H1 (cell line): ENCODE measurements at regions not wholly inside any gene's neighbourhood (a gene's known extent, or its start where the extent isn't known, plus 50 kb on each side); places are given as distances from the start of the nearest gene placed in this dataset.

Experiments
- CTCF ChIA-PET: fragments of 300-600 bp; sonication (Branson Sonifier 250); formaldehyde crosslinking; loops from one replicate; lab custom pipeline; 2021; ENCODE audit not compliant: partially characterized antibody; lab: Charles Lee
- POLR2A ChIA-PET: fragments of 300-600 bp; sonication (Branson Sonifier 250); formaldehyde crosslinking; loops from one replicate; lab custom pipeline; 2021; ENCODE audit warnings: inconsistent platforms; ENCODE audit not compliant: partially characterized antibody; lab: Charles Lee
- DNase-seq, 2 experiments: peaks; one replicate each; pipeline versions ENCODE4 v3.0.0 to v3.0.0-alpha.2; 2010 to 2022; ENCODE audit warnings: low spot score in 2 of 2, low read depth in 1 of 2, mixed read lengths in 1 of 2
- FAIRE-seq: peaks from 2 replicates; lab custom pipeline; 2011; peaks lifted over from hg19 to GRCh38; lab: Jason Lieb, UNC
- H2AFZ ChIP-seq: 2 replicates; pipeline ENCODE4 v1.8.1; 2012; ENCODE audit warnings: low read length, inconsistent platforms
- H2AK5ac ChIP-seq: 2 replicates; pipeline ENCODE4 v1.6.1; 2013; ENCODE audit warnings: low read depth, low read length
- H2BK120ac ChIP-seq: replicated peaks from 2 replicates; pipeline ENCODE3; 2013; ENCODE audit warnings: low read depth, low read length, inconsistent platforms
- H2BK12ac ChIP-seq: 2 replicates; pipeline ENCODE4 v1.6.1; 2013; ENCODE audit warnings: low read depth, low read length
- H2BK15ac ChIP-seq: 2 replicates; pipeline ENCODE4 v1.6.1; 2013; ENCODE audit warnings: low read length
- H2BK20ac ChIP-seq: 2 replicates; pipeline ENCODE4 v1.6.1; 2013; ENCODE audit warnings: low read length
- H2BK5ac ChIP-seq: 2 replicates; pipeline ENCODE4 v1.6.1; 2013; ENCODE audit warnings: low read depth, low read length
- H3K14ac ChIP-seq: 2 replicates; pipeline ENCODE4 v1.6.1; 2013; ENCODE audit warnings: inconsistent platforms; ENCODE audit not compliant: insufficient read length
- H3K18ac ChIP-seq: 2 replicates; pipeline ENCODE4 v1.6.1; 2013; ENCODE audit warnings: low read length; ENCODE audit errors: extremely low read depth
- H3K23ac ChIP-seq: 2 replicates; pipeline ENCODE4 v1.6.1; 2013; ENCODE audit warnings: inconsistent platforms; ENCODE audit not compliant: insufficient read length
- H3K23me2 ChIP-seq: 2 replicates; pipeline ENCODE4 v1.6.1; 2013; ENCODE audit warnings: low read depth, low read length
- H3K27ac ChIP-seq: 2 replicates; pipeline ENCODE4 v1.6.1; 2011; ENCODE audit warnings: low read depth, low read length, inconsistent platforms
- H3K27me3 ChIP-seq, 4 experiments: replicated peaks in 1 of 4; 1 replicate in 1 of 4; 2 replicates in 3 of 4; pipeline versions ENCODE4 v1.6.1 to v1.8.1; 2011 to 2013; ENCODE audit warnings: low read length in 3 of 4, mild to moderate bottlenecking in 3 of 4, inconsistent platforms in 2 of 4, mixed read lengths in 2 of 4, moderate library complexity in 1 of 4; ENCODE audit not compliant: control insufficient read depth in 3 of 4, insufficient read depth in 3 of 4; ENCODE audit errors: extremely low read depth in 1 of 4
- H3K36me3 ChIP-seq, 4 experiments: 2 replicates each; pipeline versions ENCODE4 v1.6.1 to v1.8.1; 2011 to 2013; ENCODE audit warnings: mild to moderate bottlenecking in 4 of 4, low read length in 3 of 4, moderate library complexity in 2 of 4, control low read depth in 1 of 4, inconsistent platforms in 1 of 4; ENCODE audit not compliant: insufficient read depth in 4 of 4, control insufficient read depth in 2 of 4
- H3K4ac ChIP-seq: replicated peaks from 2 replicates; pipeline ENCODE3; 2013; ENCODE audit warnings: low read length, low read depth, mixed read lengths, inconsistent platforms; ENCODE audit not compliant: insufficient read length
- H3K4me1 ChIP-seq, 4 experiments: replicated peaks in 1 of 4; 1 replicate in 1 of 4; 2 replicates in 3 of 4; pipeline versions ENCODE4 v1.6.1 to v1.8.1; 2011 to 2013; ENCODE audit warnings: low read length in 3 of 4, inconsistent platforms in 2 of 4, mixed read lengths in 1 of 4; ENCODE audit not compliant: insufficient read depth in 4 of 4, control insufficient read depth in 3 of 4
- H3K4me2 ChIP-seq, 2 experiments: 2 replicates each; pipeline versions ENCODE4 v1.6.1 to v1.8.1; 2011 to 2013; ENCODE audit warnings: low read depth in 2 of 2, low read length in 2 of 2, control low read depth in 1 of 2, inconsistent platforms in 1 of 2, mild to moderate bottlenecking in 1 of 2; ENCODE audit not compliant: insufficient read depth in 1 of 2
- H3K4me3 ChIP-seq, 4 experiments: fragments of 200-600, 300-600 bp in 1 of 4; sonication (generic), shearing (Covaris generic), sonication (Bioruptor Twin) in 1 of 4; 2 replicates each; pipeline versions ENCODE4 v1.5.1 to v1.8.1; 2011 to 2016; ENCODE audit warnings: low read length in 4 of 4, low read depth in 3 of 4, control low read depth in 2 of 4, inconsistent platforms in 2 of 4, mild to moderate bottlenecking in 2 of 4, mixed read lengths in 1 of 4, moderate library complexity in 1 of 4; ENCODE audit not compliant: insufficient read depth in 2 of 4; ENCODE audit errors: extremely low read depth in 1 of 4
- H3K56ac ChIP-seq: replicated peaks from 2 replicates; pipeline ENCODE3; 2013; ENCODE audit warnings: low read depth, mild to moderate bottlenecking, mixed read lengths, low read length, inconsistent platforms; ENCODE audit not compliant: insufficient read length
- H3K79me1 ChIP-seq: 2 replicates; pipeline ENCODE4 v1.6.1; 2013; ENCODE audit warnings: low read depth, low read length, control low read depth
- H3K79me2 ChIP-seq, 2 experiments: 2 replicates each; pipeline versions ENCODE4 v1.6.1 to v1.8.1; 2012 to 2013; ENCODE audit warnings: low read length in 2 of 2, mild to moderate bottlenecking in 2 of 2, inconsistent platforms in 1 of 2; ENCODE audit not compliant: insufficient read depth in 2 of 2, control insufficient read depth in 1 of 2
- H3K9ac ChIP-seq, 4 experiments: replicated peaks in 1 of 4; 1 replicate in 1 of 4; 2 replicates in 3 of 4; pipeline versions ENCODE4 v1.6.1 to v1.8.1; 2011 to 2013; ENCODE audit warnings: low read depth in 3 of 4, low read length in 3 of 4, control low read depth in 2 of 4, mild to moderate bottlenecking in 2 of 4, moderate library complexity in 2 of 4, inconsistent platforms in 1 of 4; ENCODE audit errors: extremely low read depth in 1 of 4
- H3K9me3 ChIP-seq, 2 experiments: 2 replicates each; pipeline versions ENCODE4 v1.6.1 to v1.8.1; 2012 to 2013; ENCODE audit warnings: mild to moderate bottlenecking in 2 of 2, moderate library complexity in 2 of 2, control low read depth in 1 of 2, inconsistent platforms in 1 of 2, low read depth in 1 of 2, low read length in 1 of 2, mixed read lengths in 1 of 2; ENCODE audit not compliant: insufficient read depth in 2 of 2
- H4K20me1 ChIP-seq, 2 experiments: replicated peaks in 1 of 2; 2 replicates each; pipeline versions ENCODE3 to v1.8.1; 2011 to 2013; ENCODE audit warnings: inconsistent platforms in 2 of 2, low read length in 2 of 2, mild to moderate bottlenecking in 1 of 2; ENCODE audit not compliant: insufficient read depth in 2 of 2, control insufficient read depth in 1 of 2
- H4K5ac ChIP-seq: 2 replicates; pipeline ENCODE4 v1.6.1; 2013; ENCODE audit warnings: low read length, low read depth, mixed read lengths, inconsistent platforms; ENCODE audit not compliant: insufficient read length
- H4K8ac ChIP-seq: 2 replicates; pipeline ENCODE4 v1.8.0; 2013; ENCODE audit warnings: mild to moderate bottlenecking, moderate library complexity, low read length, inconsistent platforms; ENCODE audit not compliant: insufficient read depth; ENCODE audit errors: extremely low read depth
- H4K91ac ChIP-seq: replicated peaks from 2 replicates; pipeline ENCODE3; 2013; ENCODE audit warnings: low read length, mixed read lengths, inconsistent platforms; ENCODE audit not compliant: insufficient read length
- CBX5 ChIP-seq: fragments of 300-800, 300-1000 bp; sonication (generic); IDR thresholded peaks from 2 replicates; pipeline ENCODE4 v1.7.1; 2016; ENCODE audit warnings: antibody characterized with exemption, low read length, low read depth
- CHD2 ChIP-seq: IDR thresholded peaks from 2 replicates; pipeline ENCODE4 v1.6.1; 2012; ENCODE audit warnings: low read length, improper control_type of control experiment
- KDM4A ChIP-seq: IDR thresholded peaks from one replicate; pipeline ENCODE4 v1.7.1; 2012; ENCODE audit warnings: low read depth, mild to moderate bottlenecking, moderate library complexity, low read length, inconsistent platforms; ENCODE audit not compliant: severe bottlenecking
- SIRT6 ChIP-seq: IDR thresholded peaks from one replicate; pipeline ENCODE4 v1.7.1; 2012; ENCODE audit warnings: low read length, inconsistent platforms
- TBP ChIP-seq: IDR thresholded peaks from 2 replicates; pipeline ENCODE4 v1.6.1; 2011; ENCODE audit warnings: low read depth, low read length, improper control_type of control experiment
- USF2 ChIP-seq: IDR thresholded peaks from 2 replicates; pipeline ENCODE4 v1.6.1; 2011; ENCODE audit warnings: low read length, improper control_type of control experiment
- WGBS, 2 experiments: shearing (Covaris generic) in 1 of 2; methylation state at CpG; one replicate each; pipeline versions ENCODE4 v1.1.6 to v1.1.7; 2013 to 2015; ENCODE audit warnings: low lambda C conversion rate in 2 of 2, mixed read lengths in 2 of 2, inconsistent platforms in 1 of 2, low coverage in 1 of 2, missing lambda C conversion rate in 1 of 2; ENCODE audit not compliant: insufficient replicate concordance in 2 of 2, insufficient coverage in 1 of 2, insufficient read length in 1 of 2; ENCODE audit errors: extremely low coverage in 1 of 2, missing lambda C conversion rate in 1 of 2; 5-methylcytosine and 5-hydroxymethylcytosine counted together

DNA sequence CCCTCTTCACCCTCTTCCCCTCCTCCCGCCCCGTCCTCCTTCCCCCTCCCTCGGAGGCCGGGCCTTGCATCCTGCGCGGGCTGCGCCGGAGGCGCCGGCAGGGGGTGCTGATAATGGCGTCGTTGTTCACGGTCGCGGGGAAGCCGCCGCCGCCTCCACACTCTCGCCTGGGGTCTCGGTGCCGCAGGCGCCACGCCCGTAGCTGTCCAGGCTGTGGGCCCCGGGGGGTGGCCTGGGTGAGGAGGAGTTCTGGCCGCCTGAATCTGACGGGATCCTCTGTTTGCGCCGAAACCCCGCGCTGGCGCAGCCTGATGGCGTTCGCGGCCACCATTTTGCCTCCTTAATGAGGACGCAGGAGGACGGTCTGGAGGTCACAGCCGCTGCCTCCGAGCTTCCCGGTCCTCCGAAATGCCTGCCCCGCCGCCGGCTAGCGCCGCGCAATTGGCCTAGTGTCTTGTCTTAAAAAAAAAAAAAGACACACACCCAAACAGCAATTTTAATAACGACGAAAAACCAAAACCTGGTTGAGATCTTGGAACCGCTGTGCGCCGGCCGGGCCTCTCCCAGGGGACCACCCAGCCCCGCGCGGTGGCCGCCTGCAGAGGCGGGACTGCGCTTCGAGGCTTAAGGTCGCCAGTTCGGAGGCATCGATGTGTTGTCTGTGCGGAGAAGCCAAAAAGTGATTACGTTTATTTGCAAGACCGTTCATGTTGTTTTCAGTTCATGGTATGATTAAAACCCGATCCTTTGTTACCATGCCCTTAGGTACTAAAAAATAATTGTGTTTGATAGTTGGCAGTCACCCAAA lies 106.6 kb upstream of the HNRNPU start:
- no peak overlapping the region for H3K14ac ChIP-seq
- H3K79me2 ChIP-seq: peaks cover 0 to 18% of the 10 kb centered on the region in 2 experiments; a peak in 2 of 4 replicates
- no peaks in the 10 kb centered on the region for H4K20me1 ChIP-seq
- DNase-seq (peak; percentile 84 to 96), FAIRE-seq (no peak)
- peak overlapping the region; percentile 100 for H4K8ac ChIP-seq
- no peaks in the 10 kb centered on the region for H3K79me1 ChIP-seq
- H3K27ac ChIP-seq: peak overlapping the region; percentile 99
- peak overlapping the region; percentile 96 to 99 (median 97) for H3K9ac ChIP-seq
- 2% methylated on average over 40 of the region's 67 CpGs; no CpG with 5 or more reads in 1 of the 2 experiments for WGBS, 2 experiments
- peaks cover 3 to 9% (median 7%) of the 10 kb centered on the region in 4 experiments; a peak in 6 of 7 replicates for H3K4me1 ChIP-seq
- peak overlapping the region; percentile 88 for H3K56ac ChIP-seq
- H3K23ac ChIP-seq: no peak overlapping the region
- no peaks in the 10 kb centered on the region for H3K27me3 ChIP-seq
- H2AK5ac ChIP-seq: no peak overlapping the region
- no peaks in the 10 kb centered on the region; a peak in 1 of 8 replicates for H3K36me3 ChIP-seq
- peak overlapping the region; percentile 75 for H4K91ac ChIP-seq
- no peak overlapping the region for H2BK120ac ChIP-seq
- H2BK5ac ChIP-seq: peak overlapping the region; percentile 98
- H3K9me3 ChIP-seq: no peaks in the 10 kb centered on the region
- H2BK20ac ChIP-seq: no peak overlapping the region
- peak overlapping the region; percentile 39 for H3K4ac ChIP-seq
- peak overlapping the region; percentile 65 to 88 (median 76) for H3K4me3 ChIP-seq
- H4K5ac ChIP-seq: peak overlapping the region; percentile 97
- no peak overlapping the region for H2BK15ac ChIP-seq
- ChIA-PET CTCF (no interaction called here), POLR2A (interaction anchor here (0.7 to 7.1 kb wide), 13 partner anchors 9 to 136 kb away, joined by 3 to 139 read pairs (median 3); partner anchors contain the start of genes COX20 and HNRNPU)
- H3K18ac ChIP-seq: peak overlapping the region; percentile 88
- no peak overlapping the region for H2AFZ ChIP-seq
- H3K23me2 ChIP-seq: peaks cover 7% of the 10 kb centered on the region
- H2BK12ac ChIP-seq: peak overlapping the region; percentile 56; the same call in 1 of the 2 replicates
- peak overlapping the region; percentile 73 to 80 for H3K4me2 ChIP-seq
- TF ChIP-seq USF2 (no peak), KDM4A (peak; percentile 94), CHD2 (no peak; the same call in 1 of the 2 replicates), TBP (peak; percentile 90), CBX5 (no peak), SIRT6 (no peak)
